Femur (tissue), 1 donor: ENCODE measurements at regions not wholly inside any gene's neighbourhood (a gene's known extent, or its start where the extent isn't known, plus 50 kb on each side); places are given as distances from the start of the nearest gene placed in this dataset.
"Not testable (repeated sequence)": the region's sequence is repeated elsewhere in the genome, so short reads cannot be mapped to it uniquely, and the experiment has no call there.

ENCODE experiments used
- DNase-seq: peaks from one replicate; pipeline ENCODE4 v3.0.0-alpha.2; 2017

GRCh38 chr2:106004851-106005250 lies 189.2 kb downstream of the UXS1 start:
- DNase-seq: no peak

GRCh38 chr2:105999211-105999989 lies 194.7 kb downstream of the UXS1 start:
- no peak for DNase-seq

GRCh38 chr2:105997711-105998110 lies 196.4 kb downstream of the UXS1 start:
- no peak for DNase-seq

- no peak for DNase-seq
These were observed 203.5 kb downstream of the UXS1 start for GRCh38 chr2:105990624-105991023.

GRCh38 chr2:105989803-105990202 lies 204.3 kb downstream of the UXS1 start:
- DNase-seq: not testable (repeated sequence)

GRCh38 chr2:105989070-105989469 lies 205.0 kb downstream of the UXS1 start:
- no peak for DNase-seq

- DNase-seq: no peak
These were observed 216.3 kb downstream of the UXS1 start for GRCh38 chr2:105977807-105978206.

GRCh38 chr2:105977212-105977611 lies 216.9 kb downstream of the UXS1 start:
- no peak for DNase-seq

- DNase-seq: no peak
These were observed 219.3 kb downstream of the UXS1 start for GRCh38 chr2:105974812-105975211.

- no peak for DNase-seq
These were observed 221.2 kb downstream of the UXS1 start for GRCh38 chr2:105972927-105973326.

- DNase-seq: no peak
These were observed 221.9 kb downstream of the UXS1 start for GRCh38 chr2:105972246-105972645.

GRCh38 chr2:105969552-105969951 lies 224.5 kb downstream of the UXS1 start:
- DNase-seq: no peak

GRCh38 chr2:105962221-105962620 lies 217.5 kb downstream of the NCK2 start:
- no peak for DNase-seq

GRCh38 chr2:105961599-105962146 lies 217.0 kb downstream of the NCK2 start:
- no peak for DNase-seq

GRCh38 chr2:105959357-105959756 lies 214.6 kb downstream of the NCK2 start:
- DNase-seq: no peak

GRCh38 chr2:105954891-105955290 lies 210.2 kb downstream of the NCK2 start:
- no peak for DNase-seq

GRCh38 chr2:105953942-105954341 lies 209.2 kb downstream of the NCK2 start:
- no peak for DNase-seq

- no peak for DNase-seq
These were observed 207.4 kb downstream of the NCK2 start for GRCh38 chr2:105952131-105952530.

GRCh38 chr2:105951384-105951694 lies 206.6 kb downstream of the NCK2 start:
- no peak for DNase-seq

GRCh38 chr2:105950521-105951383 lies 206.0 kb downstream of the NCK2 start:
- DNase-seq: no peak

- no peak for DNase-seq
These were observed 199.3 kb downstream of the NCK2 start for GRCh38 chr2:105943977-105944376.
